ENCODE measurements at regions not wholly inside any gene's neighbourhood (a gene's known extent, or its start where the extent isn't known, plus 50 kb on each side); places are given as distances from the start of the nearest gene placed in this dataset.

- TF ChIP-seq CTCF (conservative IDR thresholded peaks at IDR 0.05; ENCODE audit: low read depth, low read length): no peak
- Histone ChIP-seq H3K27ac (no peak overlapping the region), H3K27me3 (ENCODE audit: insufficient read depth, low read depth) (no peaks in the 10 kb centered on the region), H2AFZ (ENCODE audit: low read depth) (no peak overlapping the region), H3K4me3 (IDR thresholded peaks at IDR 0.05; ENCODE audit: insufficient read depth, low read depth, low read length) (no peak overlapping the region), H3K4me2 (no peak overlapping the region), H3K9ac (no peak overlapping the region), H3K36me3 (ENCODE audit: insufficient read depth) (no peaks in the 10 kb centered on the region), H4K20me1 (ENCODE audit: insufficient read depth) (no peaks in the 10 kb centered on the region), H3K4me1 (ENCODE audit: low read depth, poor library complexity, severe bottlenecking) (no peaks in the 10 kb centered on the region), H3K79me2 (ENCODE audit: insufficient read depth, low read depth) (no peaks in the 10 kb centered on the region)
These were observed 237.2 kb upstream of the PLET1 start for GRCh38 chr11:112497826-112498225.

- no peak overlapping the region for H3K4me2 ChIP-seq
- H3K27me3 ChIP-seq (ENCODE audit: insufficient read depth, low read depth): no peaks in the 10 kb centered on the region
- no peaks in the 10 kb centered on the region for H3K4me1 ChIP-seq (ENCODE audit: low read depth, poor library complexity, severe bottlenecking)
- no peak overlapping the region for H3K9ac ChIP-seq
- H3K27ac ChIP-seq: no peak overlapping the region
- H3K36me3 ChIP-seq (ENCODE audit: insufficient read depth): no peaks in the 10 kb centered on the region
- no peaks in the 10 kb centered on the region for H4K20me1 ChIP-seq (ENCODE audit: insufficient read depth)
- no peak overlapping the region for H3K4me3 ChIP-seq (IDR thresholded peaks at IDR 0.05; ENCODE audit: insufficient read depth, low read depth, low read length)
- no peak overlapping the region for H2AFZ ChIP-seq (ENCODE audit: low read depth)
- no peak for TF ChIP-seq CTCF (conservative IDR thresholded peaks at IDR 0.05; ENCODE audit: low read depth, low read length)
- H3K79me2 ChIP-seq (ENCODE audit: insufficient read depth, low read depth): no peaks in the 10 kb centered on the region
These were observed 238.0 kb upstream of the PLET1 start for GRCh38 chr11:112498701-112499100.

GRCh38 chr11:112499153-112499880 is 238.7 kb upstream of the PLET1 start:
- Histone ChIP-seq H3K79me2 (ENCODE audit: insufficient read depth, low read depth) (no peaks in the 10 kb centered on the region), H3K9ac (no peak overlapping the region), H3K36me3 (ENCODE audit: insufficient read depth) (no peaks in the 10 kb centered on the region), H3K4me2 (no peak overlapping the region), H3K27ac (no peak overlapping the region), H2AFZ (ENCODE audit: low read depth) (no peak overlapping the region), H3K4me1 (ENCODE audit: low read depth, poor library complexity, severe bottlenecking) (no peaks in the 10 kb centered on the region), H3K27me3 (ENCODE audit: insufficient read depth, low read depth) (no peaks in the 10 kb centered on the region), H4K20me1 (ENCODE audit: insufficient read depth) (no peaks in the 10 kb centered on the region), H3K4me3 (IDR thresholded peaks at IDR 0.05; ENCODE audit: insufficient read depth, low read depth, low read length) (no peak overlapping the region)
- no peak for TF ChIP-seq CTCF (conservative IDR thresholded peaks at IDR 0.05; ENCODE audit: low read depth, low read length)

- Histone ChIP-seq H3K27me3 (ENCODE audit: insufficient read depth, low read depth) (no peaks in the 10 kb centered on the region), H3K9ac (no peak overlapping the region), H3K27ac (no peak overlapping the region), H3K36me3 (ENCODE audit: insufficient read depth) (no peaks in the 10 kb centered on the region), H3K4me3 (IDR thresholded peaks at IDR 0.05; ENCODE audit: insufficient read depth, low read depth, low read length) (no peak overlapping the region), H3K4me2 (no peak overlapping the region), H3K4me1 (ENCODE audit: low read depth, poor library complexity, severe bottlenecking) (no peaks in the 10 kb centered on the region), H4K20me1 (ENCODE audit: insufficient read depth) (no peaks in the 10 kb centered on the region), H3K79me2 (ENCODE audit: insufficient read depth, low read depth) (no peaks in the 10 kb centered on the region), H2AFZ (ENCODE audit: low read depth) (no peak overlapping the region)
- TF ChIP-seq CTCF (conservative IDR thresholded peaks at IDR 0.05; ENCODE audit: low read depth, low read length): no peak
These were observed 239.2 kb upstream of the PLET1 start for GRCh38 chr11:112499881-112500204.
